Retinal pigment epithelial cell (primary cell): ENCODE measurements at regions not wholly inside any gene's neighbourhood (a gene's known extent, or its start where the extent isn't known, plus 50 kb on each side); places are given as distances from the start of the nearest gene placed in this dataset.

ENCODE experiments used
- DNase-seq: peaks from one replicate; pipeline ENCODE4 v3.0.0-alpha.2; 2010; ENCODE audit warnings: low read depth
- H3K4me3 ChIP-seq: 2 replicates; pipeline ENCODE4 v1.5.1; 2011; ENCODE audit warnings: mild to moderate bottlenecking, low read length, control low read depth, moderate library complexity
- TF ChIP-seq, protein P1 (sequence below): conservative IDR thresholded peaks from 2 replicates; pipeline ENCODE4 v1.5.1; 2011; ENCODE audit warnings: low read depth, low read length, control low read depth, inconsistent platforms

DNA sequence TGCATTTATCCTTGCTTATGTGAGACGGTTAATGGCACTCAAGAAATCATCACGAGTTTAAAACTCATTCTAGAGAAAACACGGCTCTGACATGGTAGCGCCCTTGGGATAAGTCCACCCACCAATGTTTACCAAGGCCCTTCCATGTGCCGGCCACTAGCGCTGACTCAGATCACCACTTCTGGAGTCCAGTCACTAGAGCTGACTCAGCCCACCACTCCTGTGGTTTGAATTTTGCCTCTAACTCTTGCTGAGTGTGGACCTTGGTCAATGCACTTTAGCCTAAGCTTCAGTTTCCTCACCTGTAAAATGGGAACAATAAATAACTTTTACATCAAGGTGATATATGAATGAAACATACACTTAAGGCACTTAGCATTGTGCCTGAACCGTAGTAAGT is 358.4 kb upstream of the PROK2 start:
- no peak for DNase-seq
- TF ChIP-seq, protein P1, sequence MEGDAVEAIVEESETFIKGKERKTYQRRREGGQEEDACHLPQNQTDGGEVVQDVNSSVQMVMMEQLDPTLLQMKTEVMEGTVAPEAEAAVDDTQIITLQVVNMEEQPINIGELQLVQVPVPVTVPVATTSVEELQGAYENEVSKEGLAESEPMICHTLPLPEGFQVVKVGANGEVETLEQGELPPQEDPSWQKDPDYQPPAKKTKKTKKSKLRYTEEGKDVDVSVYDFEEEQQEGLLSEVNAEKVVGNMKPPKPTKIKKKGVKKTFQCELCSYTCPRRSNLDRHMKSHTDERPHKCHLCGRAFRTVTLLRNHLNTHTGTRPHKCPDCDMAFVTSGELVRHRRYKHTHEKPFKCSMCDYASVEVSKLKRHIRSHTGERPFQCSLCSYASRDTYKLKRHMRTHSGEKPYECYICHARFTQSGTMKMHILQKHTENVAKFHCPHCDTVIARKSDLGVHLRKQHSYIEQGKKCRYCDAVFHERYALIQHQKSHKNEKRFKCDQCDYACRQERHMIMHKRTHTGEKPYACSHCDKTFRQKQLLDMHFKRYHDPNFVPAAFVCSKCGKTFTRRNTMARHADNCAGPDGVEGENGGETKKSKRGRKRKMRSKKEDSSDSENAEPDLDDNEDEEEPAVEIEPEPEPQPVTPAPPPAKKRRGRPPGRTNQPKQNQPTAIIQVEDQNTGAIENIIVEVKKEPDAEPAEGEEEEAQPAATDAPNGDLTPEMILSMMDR: no peak
- H3K4me3 ChIP-seq: no peak overlapping the region

DNA sequence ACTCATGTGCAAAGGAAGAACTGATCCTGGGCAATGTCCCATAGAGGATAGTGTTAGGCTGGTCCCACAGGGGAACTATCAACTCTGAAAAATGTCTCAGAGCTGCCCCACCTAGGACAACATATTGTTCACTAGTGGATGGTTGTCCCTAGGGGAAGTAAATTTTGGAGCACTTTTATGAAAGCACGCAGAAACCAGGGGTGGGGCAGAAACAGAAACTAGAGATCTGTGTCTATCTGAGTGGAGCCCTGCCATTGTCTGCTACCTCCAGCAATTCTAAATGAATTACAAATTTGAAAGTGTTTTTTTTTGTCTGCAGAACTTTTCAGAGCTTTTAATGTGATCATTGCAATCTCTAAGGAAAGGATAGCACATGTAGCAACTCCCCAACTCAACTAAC is 357.1 kb upstream of the PROK2 start:
- H3K4me3 ChIP-seq: no peak overlapping the region
- no peak for DNase-seq
- TF ChIP-seq, protein P1: no peak

DNA sequence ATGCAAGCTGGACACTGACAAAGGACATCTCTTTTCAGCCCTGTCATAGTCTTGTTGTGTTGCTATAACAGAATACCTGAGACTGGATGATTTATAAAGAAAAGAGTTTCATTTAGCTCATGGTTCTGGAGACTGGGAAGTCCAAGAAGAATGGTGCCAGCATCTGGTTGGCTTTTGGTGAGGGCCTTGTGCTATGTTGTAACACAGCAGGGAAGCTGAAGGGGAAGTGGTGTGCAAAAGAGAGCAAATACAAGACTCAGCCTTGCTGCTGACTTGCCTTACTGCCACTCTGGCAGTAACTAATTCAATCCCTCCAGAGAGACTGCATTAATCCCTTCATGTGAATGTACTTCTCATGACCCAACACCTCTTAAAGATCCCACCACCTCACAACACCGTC is 356.3 kb upstream of the PROK2 start:
- H3K4me3 ChIP-seq: no peak overlapping the region
- TF ChIP-seq, protein P1: no peak
- no peak for DNase-seq

DNA sequence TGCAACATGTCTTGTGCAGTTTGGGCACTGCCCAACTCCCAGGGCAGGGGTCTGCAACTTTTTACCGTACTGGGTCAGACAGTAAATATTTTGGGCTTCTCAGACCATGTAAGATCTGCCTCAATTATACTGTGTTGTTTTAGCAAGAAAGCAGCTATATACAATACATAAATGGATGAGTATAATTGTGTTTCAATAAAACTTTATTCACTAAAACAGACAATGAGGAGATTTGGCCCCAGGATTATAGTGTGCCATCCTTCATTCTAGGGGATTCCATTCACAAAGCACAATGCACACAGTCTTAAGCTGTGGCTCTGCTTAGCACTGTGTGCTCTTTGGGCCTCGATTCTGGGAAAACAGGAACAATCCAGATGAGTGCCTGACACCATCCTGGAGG is 354.4 kb upstream of the PROK2 start:
- H3K4me3 ChIP-seq: no peak overlapping the region
- no peak for DNase-seq
- TF ChIP-seq, protein P1: no peak

DNA sequence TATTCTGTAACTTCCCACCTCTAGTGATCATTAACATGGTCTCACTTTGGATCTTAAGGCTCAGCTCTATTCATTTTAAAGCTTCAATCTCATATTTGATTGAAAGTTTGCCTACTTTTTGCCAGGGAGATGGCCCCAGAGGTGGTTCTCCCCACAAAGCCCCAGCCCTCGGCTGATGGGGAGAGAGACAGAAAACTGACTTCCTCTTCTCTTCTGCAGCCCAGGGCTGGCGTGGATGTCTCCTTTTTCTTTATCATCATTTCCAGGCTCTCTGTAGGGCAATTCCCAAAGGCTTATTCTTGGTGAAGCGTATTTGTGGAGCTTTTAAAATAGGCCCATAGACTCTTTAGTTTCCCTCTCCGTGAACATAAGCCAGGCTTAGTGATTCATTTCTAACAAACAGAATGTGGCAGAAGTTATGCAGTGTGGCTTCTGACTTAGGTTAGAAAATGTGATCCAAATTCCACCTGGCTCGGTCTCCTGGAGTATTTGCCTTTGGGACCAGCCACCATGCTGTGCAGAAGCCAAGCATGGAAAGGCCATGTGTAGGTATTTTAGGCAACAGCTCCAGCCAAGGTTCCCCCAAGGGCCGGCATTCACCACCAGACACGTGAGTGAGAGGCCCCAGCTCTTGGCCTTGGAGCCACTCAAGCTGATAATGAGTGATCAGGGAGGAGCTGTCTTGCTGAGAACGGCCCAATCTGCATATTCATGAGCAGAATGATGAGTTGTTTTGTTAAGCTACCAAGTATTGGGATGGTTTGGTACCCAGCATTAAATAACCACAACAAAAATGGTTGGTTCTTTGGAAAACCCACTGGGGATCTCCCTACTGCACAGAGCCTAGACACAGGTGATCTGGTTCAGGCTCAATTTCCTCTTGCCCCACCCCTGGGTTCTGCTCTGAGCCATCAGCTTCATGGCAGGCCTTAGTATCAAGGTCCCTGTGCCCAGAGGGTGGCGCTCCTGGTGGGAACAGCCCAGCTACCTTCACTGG is 353.2 kb upstream of the PROK2 start:
- no peak overlapping the region for H3K4me3 ChIP-seq
- TF ChIP-seq, protein P1: no peak
- no peak for DNase-seq

DNA sequence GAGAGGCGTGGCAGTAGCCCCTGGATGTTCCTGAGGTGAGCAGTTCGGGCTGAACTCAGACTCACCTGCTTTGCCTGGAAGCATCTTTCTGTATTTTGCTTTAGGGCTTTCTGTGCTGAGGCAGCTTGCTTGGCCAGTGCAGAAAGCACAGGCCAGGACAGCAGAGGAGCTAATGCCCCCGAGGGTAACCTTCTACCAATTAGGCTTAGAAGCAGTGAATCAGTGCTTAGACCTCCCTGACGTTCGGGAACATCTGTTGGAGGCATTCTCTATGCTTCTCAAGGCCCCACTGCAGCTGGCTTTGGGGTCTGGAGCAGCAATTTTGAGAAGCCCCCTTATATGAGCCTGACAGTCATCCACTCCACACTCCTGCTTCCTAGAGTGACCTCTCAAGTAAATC is 350.7 kb upstream of the PROK2 start:
- TF ChIP-seq, protein P1: no peak
- DNase-seq: no peak
- H3K4me3 ChIP-seq: no peak overlapping the region

DNA sequence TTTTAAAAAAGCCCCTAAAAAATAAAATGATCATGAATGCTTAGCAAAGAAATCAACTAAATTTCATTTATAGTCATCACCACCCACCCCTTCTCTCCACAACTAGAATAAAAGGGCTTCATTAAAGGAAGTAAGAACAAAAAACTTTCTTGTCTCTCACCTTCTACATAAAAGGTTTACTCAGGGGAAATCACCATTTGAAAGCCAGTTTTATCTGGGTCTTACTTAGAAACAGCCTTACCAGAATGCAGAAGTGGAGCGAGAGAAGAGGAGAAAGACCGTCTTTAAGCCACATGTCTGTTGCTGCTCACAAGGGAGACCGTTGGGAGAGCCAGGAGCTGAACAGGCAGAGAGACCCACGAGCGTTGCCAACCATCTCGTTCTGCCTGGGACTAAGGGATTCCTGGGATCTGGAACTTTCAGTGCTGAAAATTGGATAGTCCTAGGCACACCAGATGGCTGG is 350.1 kb upstream of the PROK2 start:
- no peak for DNase-seq

More for the DNA sequence above, 350.1 kb upstream of the PROK2 start:
- no peak overlapping the region for H3K4me3 ChIP-seq
- TF ChIP-seq, protein P1: no peak
